Esophagus muscularis mucosa (tissue), 4 donors: ENCODE measurements at regions not wholly inside any gene's neighbourhood (a gene's known extent, or its start where the extent isn't known, plus 50 kb on each side); places are given as distances from the start of the nearest gene placed in this dataset.

Experiments
- DNase-seq: peaks from one replicate; pipeline ENCODE4 v3.0.0-alpha.2; 2017; ENCODE audit errors: extremely low spot score
- H3K27ac ChIP-seq, 4 donors: fragments of 200-600 bp; sonication (generic); replicated peaks in 1 of 4; 1 replicate in 3 of 4; 2 replicates in 1 of 4; pipeline ENCODE4 v1.5.1; 2016 to 2019; ENCODE audit warnings: mild to moderate bottlenecking in 1 of 4
- H3K27me3 ChIP-seq, 4 donors: fragments of 200-600 bp; sonication (generic); one replicate each; pipeline versions ENCODE4 v1.5.1 to v1.6.0; 2016 to 2019
- H3K36me3 ChIP-seq, 4 donors: fragments of 200-600 bp; sonication (generic); one replicate each; pipeline ENCODE4 v1.5.1; 2016 to 2019
- H3K4me1 ChIP-seq, 4 donors: fragments of 200-600 bp; sonication (generic); one replicate each; pipeline ENCODE4 v1.5.1; 2016 to 2019
- H3K4me3 ChIP-seq, 4 donors: fragments of 200-600 bp; sonication (generic); 1 replicate in 2 of 4; 2 replicates in 2 of 4; pipeline ENCODE4 v1.5.1; 2016 to 2019; ENCODE audit warnings: mild to moderate bottlenecking in 4 of 4, moderate library complexity in 1 of 4
- H3K9me3 ChIP-seq, 4 donors: fragments of 200-600 bp; sonication (generic); 1 replicate in 3 of 4; 2 replicates in 1 of 4; pipeline ENCODE4 v1.5.1; 2016 to 2019
- EP300 ChIP-seq: sonication (generic); formaldehyde crosslinking; IDR thresholded peaks from one replicate; pipeline ENCODE4 v1.6.1; 2017; ENCODE audit warnings: antibody characterized with exemption
- POLR2A ChIP-seq: fragments of 450-650 bp; IDR thresholded peaks from one replicate; pipeline ENCODE4 v1.6.1; 2017; ENCODE audit warnings: antibody characterized with exemption, moderate library complexity, mild to moderate bottlenecking, low read depth
- POLR2AphosphoS5 ChIP-seq, 2 donors: sonication (generic); formaldehyde crosslinking; IDR thresholded peaks; one replicate each; pipeline ENCODE4 v1.6.1; 2017; ENCODE audit warnings: antibody characterized with exemption in 2 of 2
- WGBS: methylation state at CpG from one replicate; pipeline ENCODE4 v1.1.5; 2018; 5-methylcytosine and 5-hydroxymethylcytosine counted together
- intact Hi-C: fragments of 100-400 bp; cut with DNase I; formaldehyde crosslinking; loops from one replicate; pipeline ENCODE4 v1.15.1; 2023
- TF ChIP-seq, protein P1 (sequence below), 3 experiments: fragments of 200-600 bp in 2 of 3; fragments of 450-650 bp in 1 of 3; sonication (generic) in 2 of 3; IDR thresholded peaks; one replicate each; pipeline ENCODE4 v1.5.1; 2017 to 2019; ENCODE audit warnings: antibody characterized with exemption in 3 of 3, mild to moderate bottlenecking in 2 of 3, moderate library complexity in 1 of 3

DNA sequence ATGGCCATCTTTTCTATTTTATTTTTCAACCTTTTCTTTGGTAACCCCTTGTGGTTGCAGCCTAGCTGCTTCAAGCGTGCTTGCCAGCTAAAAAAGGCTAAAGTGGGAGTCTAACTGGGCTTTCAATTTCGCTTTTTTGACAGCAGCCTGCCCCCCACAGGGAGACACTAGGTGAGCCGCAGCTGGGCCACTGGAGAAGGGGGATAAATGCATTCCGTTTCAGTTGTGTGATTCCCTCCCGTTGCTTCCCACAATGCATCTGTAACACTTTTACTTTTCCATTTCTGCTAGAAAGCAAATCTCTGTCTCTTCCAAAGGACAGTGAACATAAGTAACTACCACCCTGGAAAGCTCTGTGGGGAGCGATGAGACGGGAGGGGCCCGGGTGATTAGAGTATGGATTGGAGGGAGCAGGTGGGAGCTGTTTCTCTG lies 86.3 kb upstream of the RAPGEF2 start:
- Histone ChIP-seq H3K27me3 (no peaks in the 10 kb centered on the region), H3K9me3 (no peaks in the 10 kb centered on the region), H3K36me3 (no peaks in the 10 kb centered on the region), H3K4me3 (peak overlapping the region; percentile 14 to 34 (median 18)), H3K4me1 (peaks cover 0 to 11% (median 7%) of the 10 kb centered on the region in 4 donors), H3K27ac (peak overlapping the region in 2 of 4 donors; percentile 18 to 32)
- DNase-seq, result no peak
- 47% methylated on average over 8 of the region's 8 CpGs for WGBS
- intact Hi-C loops, result no loop called here
- no peak for TF ChIP-seq EP300
- TF ChIP-seq POLR2A, result no peak
- TF ChIP-seq, protein P1, sequence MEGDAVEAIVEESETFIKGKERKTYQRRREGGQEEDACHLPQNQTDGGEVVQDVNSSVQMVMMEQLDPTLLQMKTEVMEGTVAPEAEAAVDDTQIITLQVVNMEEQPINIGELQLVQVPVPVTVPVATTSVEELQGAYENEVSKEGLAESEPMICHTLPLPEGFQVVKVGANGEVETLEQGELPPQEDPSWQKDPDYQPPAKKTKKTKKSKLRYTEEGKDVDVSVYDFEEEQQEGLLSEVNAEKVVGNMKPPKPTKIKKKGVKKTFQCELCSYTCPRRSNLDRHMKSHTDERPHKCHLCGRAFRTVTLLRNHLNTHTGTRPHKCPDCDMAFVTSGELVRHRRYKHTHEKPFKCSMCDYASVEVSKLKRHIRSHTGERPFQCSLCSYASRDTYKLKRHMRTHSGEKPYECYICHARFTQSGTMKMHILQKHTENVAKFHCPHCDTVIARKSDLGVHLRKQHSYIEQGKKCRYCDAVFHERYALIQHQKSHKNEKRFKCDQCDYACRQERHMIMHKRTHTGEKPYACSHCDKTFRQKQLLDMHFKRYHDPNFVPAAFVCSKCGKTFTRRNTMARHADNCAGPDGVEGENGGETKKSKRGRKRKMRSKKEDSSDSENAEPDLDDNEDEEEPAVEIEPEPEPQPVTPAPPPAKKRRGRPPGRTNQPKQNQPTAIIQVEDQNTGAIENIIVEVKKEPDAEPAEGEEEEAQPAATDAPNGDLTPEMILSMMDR (IDR thresholded peaks at IDR 0.05), result peak in 2 of 3 experiments; percentile 19 to 24

DNA sequence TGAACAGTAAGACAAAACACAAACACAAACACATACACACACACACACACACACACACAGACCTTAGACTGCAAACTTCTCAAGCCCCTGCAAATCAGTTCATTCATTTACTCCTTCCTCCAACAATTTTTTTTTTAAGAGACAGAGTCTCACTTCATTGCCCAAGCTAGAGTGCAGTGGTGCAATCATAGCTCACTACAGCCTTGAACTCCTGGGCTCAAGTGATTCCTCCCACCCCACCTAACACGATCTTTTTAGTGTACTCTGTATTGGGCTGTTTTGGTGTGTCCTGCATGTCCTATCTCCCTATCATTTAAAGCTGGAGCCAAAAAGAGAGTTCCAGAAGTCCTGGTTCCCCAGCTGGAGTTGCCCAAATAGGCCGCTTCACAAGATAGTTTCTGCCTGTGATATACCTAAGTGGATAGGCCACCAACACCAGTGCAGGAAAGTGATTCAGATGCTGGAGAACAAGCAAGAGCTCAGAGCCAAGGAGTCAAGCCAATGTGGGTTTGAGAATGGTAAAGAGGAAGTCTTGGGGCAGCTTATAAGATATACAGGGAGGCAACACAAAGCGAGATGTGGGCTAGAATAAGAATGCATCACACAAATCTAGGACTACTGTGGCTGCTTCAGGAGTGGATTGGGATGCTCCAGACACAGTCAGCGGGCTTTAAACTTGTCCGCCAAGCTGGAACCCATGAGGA lies 85.4 kb upstream of the RAPGEF2 start:
- no peaks in the 10 kb centered on the region for H3K27me3 ChIP-seq
- no peak overlapping the region for H3K4me3 ChIP-seq
- H3K4me1 ChIP-seq, result peaks cover 0 to 11% (median 7%) of the 10 kb centered on the region in 4 donors
- DNase-seq, result no peak
- no peaks in the 10 kb centered on the region for H3K9me3 ChIP-seq
- intact Hi-C loops, result no loop called here
- H3K27ac ChIP-seq, result no peak overlapping the region
- TF ChIP-seq POLR2AphosphoS5 (IDR thresholded peaks at IDR 0.05) (no peak), EP300 (no peak), POLR2A (no peak)
- TF ChIP-seq, protein P1 (IDR thresholded peaks at IDR 0.05), result no peak
- H3K36me3 ChIP-seq, result no peaks in the 10 kb centered on the region
- 92% methylated on average over 5 of the region's 5 CpGs for WGBS

DNA sequence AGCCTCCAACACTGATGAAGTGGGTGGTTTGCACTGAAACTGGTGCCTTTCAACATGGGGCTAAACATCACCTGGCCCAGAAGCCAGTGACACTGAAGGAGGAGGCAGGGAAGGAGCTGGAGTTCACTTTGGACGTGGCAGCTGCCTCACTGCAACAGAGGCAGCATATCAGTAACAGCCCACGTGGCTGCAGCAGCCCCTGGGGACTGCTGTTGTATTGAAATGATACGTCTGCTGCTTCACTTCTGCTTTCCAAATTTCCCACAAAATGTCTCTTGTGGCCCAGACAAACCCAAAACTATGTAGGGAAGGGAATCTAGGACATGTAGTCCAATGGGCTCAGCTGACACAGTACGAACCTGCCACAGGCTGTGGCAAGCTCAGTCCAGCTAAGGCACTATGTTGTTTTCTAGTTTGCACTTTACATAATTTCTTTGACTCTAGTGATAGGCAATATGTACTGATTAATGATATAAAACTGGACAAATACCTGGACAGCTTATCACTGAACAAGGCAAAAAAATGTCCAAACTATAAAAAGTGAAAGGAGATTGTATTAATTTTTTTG lies 84.7 kb upstream of the RAPGEF2 start:
- no peak for DNase-seq
- no peak for TF ChIP-seq EP300
- TF ChIP-seq, protein P1 (IDR thresholded peaks at IDR 0.05), result no peak
- no peak for TF ChIP-seq POLR2AphosphoS5 (IDR thresholded peaks at IDR 0.05)
- TF ChIP-seq POLR2A, result no peak
- Histone ChIP-seq H3K4me3 (no peak overlapping the region), H3K27ac (no peak overlapping the region), H3K36me3 (no peaks in the 10 kb centered on the region), H3K4me1 (peaks cover 0 to 13% (median 9%) of the 10 kb centered on the region in 4 donors), H3K27me3 (no peaks in the 10 kb centered on the region), H3K9me3 (no peaks in the 10 kb centered on the region)
- intact Hi-C loops, result no loop called here
- WGBS, result 75% methylated on average over 3 of the region's 4 CpGs

DNA sequence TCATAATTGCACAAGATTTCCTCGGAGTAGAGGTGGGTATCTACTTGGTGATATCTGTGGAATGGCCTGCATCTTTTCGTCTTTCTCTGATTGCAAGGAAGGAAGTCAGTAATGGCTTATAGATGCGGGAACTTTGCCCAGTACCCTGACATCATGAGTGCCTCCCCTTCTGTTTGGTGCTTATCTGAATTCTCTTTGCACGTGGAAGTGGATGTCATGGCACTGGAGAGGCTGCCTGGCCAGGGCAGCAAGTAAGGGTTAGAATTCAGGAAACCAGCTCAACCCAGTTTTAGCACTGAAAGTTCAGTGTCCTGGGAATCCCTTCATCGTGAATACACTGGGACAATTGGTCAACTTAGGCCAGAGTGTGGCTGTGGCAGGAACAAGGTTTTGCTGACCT lies 83.5 kb upstream of the RAPGEF2 start:
- Histone ChIP-seq H3K9me3 (no peaks in the 10 kb centered on the region), H3K27ac (no peak overlapping the region), H3K36me3 (no peaks in the 10 kb centered on the region), H3K27me3 (no peaks in the 10 kb centered on the region), H3K4me3 (no peak overlapping the region), H3K4me1 (peaks cover 5 to 25% (median 19%) of the 10 kb centered on the region in 4 donors)
- no peak for DNase-seq
- intact Hi-C loops, result no loop called here
- 77% methylated on average over 5 of the region's 5 CpGs for WGBS
- TF ChIP-seq EP300, result no peak

DNA sequence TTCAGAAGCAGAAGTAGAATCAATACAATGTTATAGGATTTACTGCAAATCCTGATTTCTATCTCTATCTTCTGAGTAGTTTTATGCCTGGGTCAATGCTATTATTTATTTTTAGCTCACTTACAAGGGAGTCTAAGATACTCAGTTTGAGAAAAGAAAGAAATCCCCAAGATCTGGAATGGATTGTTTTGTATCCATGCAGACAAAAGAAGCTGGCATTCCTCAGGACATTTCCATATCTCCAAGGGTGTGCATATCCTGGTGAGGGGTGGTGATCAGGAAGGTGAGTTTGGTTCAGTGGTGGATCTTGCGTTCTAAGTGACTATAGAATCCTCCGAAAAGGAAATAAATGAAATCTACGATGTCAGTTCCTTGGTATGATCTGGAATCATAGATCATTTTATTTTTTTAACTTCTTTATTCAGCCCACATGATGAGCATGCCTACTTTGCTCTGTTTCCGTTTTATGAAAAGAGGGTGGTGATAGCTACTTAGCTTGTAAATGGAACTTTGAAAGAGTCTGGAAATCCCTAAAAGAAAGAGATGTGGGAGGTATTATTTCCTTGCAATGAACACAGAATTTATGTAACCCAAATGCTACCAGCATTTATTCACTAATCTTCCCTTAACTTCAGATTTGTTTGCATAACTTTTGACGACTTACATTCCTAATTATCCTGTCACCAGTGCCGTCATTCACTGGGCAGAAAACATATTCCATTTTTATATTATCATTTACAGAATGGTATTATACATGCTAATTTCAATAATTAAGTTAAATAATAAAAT lies 81.1 kb upstream of the RAPGEF2 start:
- Histone ChIP-seq H3K27ac (no peak overlapping the region), H3K36me3 (no peaks in the 10 kb centered on the region), H3K4me3 (no peak overlapping the region), H3K27me3 (no peaks in the 10 kb centered on the region), H3K9me3 (no peaks in the 10 kb centered on the region), H3K4me1 (peaks cover 6 to 17% (median 14%) of the 10 kb centered on the region in 4 donors)
- DNase-seq, result no peak
- TF ChIP-seq POLR2A, result no peak
- no peak for TF ChIP-seq POLR2AphosphoS5 (IDR thresholded peaks at IDR 0.05)
- TF ChIP-seq, protein P1 (IDR thresholded peaks at IDR 0.05), result no peak
- TF ChIP-seq EP300, result no peak
- WGBS, result 79% methylated on average over 6 of the region's 6 CpGs
- intact Hi-C loops, result no loop called here
